ENCODE measurements at regions not wholly inside any gene's neighbourhood (a gene's known extent, or its start where the extent isn't known, plus 50 kb on each side); places are given as distances from the start of the nearest gene placed in this dataset.

DNA sequence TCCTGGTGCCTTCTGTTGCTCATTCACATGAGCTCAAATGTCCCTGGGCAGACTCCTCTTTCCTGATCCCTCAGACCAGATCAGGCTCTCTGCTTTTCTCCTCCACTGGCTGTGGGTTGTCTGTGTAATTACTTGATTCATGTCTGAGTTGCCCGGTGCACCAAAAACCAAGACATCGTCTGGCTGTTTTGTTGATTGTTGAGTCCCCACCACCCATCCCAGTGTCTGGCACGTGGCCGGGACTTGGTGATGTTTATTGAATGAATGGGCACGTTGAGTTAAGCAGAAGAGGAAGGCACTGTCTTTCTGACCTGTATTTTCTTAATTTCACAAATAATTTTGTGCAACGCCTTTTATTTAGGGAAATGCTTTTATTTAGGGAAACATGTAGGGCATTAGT is 499.1 kb upstream of the HS6ST1 start:
- TF ChIP-seq, protein P1, sequence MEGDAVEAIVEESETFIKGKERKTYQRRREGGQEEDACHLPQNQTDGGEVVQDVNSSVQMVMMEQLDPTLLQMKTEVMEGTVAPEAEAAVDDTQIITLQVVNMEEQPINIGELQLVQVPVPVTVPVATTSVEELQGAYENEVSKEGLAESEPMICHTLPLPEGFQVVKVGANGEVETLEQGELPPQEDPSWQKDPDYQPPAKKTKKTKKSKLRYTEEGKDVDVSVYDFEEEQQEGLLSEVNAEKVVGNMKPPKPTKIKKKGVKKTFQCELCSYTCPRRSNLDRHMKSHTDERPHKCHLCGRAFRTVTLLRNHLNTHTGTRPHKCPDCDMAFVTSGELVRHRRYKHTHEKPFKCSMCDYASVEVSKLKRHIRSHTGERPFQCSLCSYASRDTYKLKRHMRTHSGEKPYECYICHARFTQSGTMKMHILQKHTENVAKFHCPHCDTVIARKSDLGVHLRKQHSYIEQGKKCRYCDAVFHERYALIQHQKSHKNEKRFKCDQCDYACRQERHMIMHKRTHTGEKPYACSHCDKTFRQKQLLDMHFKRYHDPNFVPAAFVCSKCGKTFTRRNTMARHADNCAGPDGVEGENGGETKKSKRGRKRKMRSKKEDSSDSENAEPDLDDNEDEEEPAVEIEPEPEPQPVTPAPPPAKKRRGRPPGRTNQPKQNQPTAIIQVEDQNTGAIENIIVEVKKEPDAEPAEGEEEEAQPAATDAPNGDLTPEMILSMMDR (IDR thresholded peaks at IDR 0.05): no peak
- TF ChIP-seq POLR2A (IDR thresholded peaks at IDR 0.05): no peak

Data from testis (tissue), 2 donors.